DND-41 (cell line): ENCODE measurements at regions not wholly inside any gene's neighbourhood (a gene's known extent, or its start where the extent isn't known, plus 50 kb on each side); places are given as distances from the start of the nearest gene placed in this dataset.
"Not testable (repeated sequence)": the region's sequence is repeated elsewhere in the genome, so short reads cannot be mapped to it uniquely, and the experiment has no call there.

Source experiments
- ATAC-seq: fragments of 200-7000 bp; cut with Tn5 transposase; 3 replicates; pipeline ENCODE4 v1.9.1; 2021; ENCODE audit warnings: low read depth; ENCODE audit not compliant: insufficient read depth
- DNase-seq: peaks from one replicate; pipeline ENCODE4 v3.0.0-alpha.2; 2020
- H2AFZ ChIP-seq: 2 replicates; pipeline ENCODE4 v1.6.0; 2012; ENCODE audit warnings: low read depth, low read length
- H3K27ac ChIP-seq: 2 replicates; pipeline ENCODE4 v1.5.1; 2012; ENCODE audit warnings: low read length, inconsistent platforms
- H3K27me3 ChIP-seq: fragments of 200-600 bp; sonication (generic); 2 replicates; pipeline ENCODE4 v1.6.0; 2012; ENCODE audit warnings: low read length, mild to moderate bottlenecking, inconsistent platforms; ENCODE audit not compliant: insufficient read depth, poor library complexity
- H3K36me3 ChIP-seq: 2 replicates; pipeline ENCODE4 v1.5.1; 2012; ENCODE audit warnings: low read length, inconsistent platforms; ENCODE audit not compliant: insufficient read depth
- H3K4me1 ChIP-seq: 2 replicates; pipeline ENCODE4 v1.5.1; 2012; ENCODE audit warnings: mild to moderate bottlenecking, low read length; ENCODE audit not compliant: insufficient read depth
- H3K4me2 ChIP-seq: 2 replicates; pipeline ENCODE4 v1.6.0; 2012; ENCODE audit warnings: mild to moderate bottlenecking, moderate library complexity, low read length, inconsistent platforms; ENCODE audit not compliant: insufficient read depth
- H3K4me3 ChIP-seq, 2 experiments: fragments of 200-600 bp in 1 of 2; shearing (Covaris generic) in 1 of 2; 2 replicates each; pipeline ENCODE4 v1.5.1; 2012 to 2016; ENCODE audit warnings: inconsistent platforms in 2 of 2, low read length in 2 of 2, mild to moderate bottlenecking in 2 of 2, low read depth in 1 of 2, moderate library complexity in 1 of 2
- H3K79me2 ChIP-seq: 2 replicates; pipeline ENCODE4 v1.6.0; 2012; ENCODE audit warnings: low read length, inconsistent platforms; ENCODE audit not compliant: insufficient read depth
- H3K9ac ChIP-seq: 2 replicates; pipeline ENCODE4 v1.6.0; 2012; ENCODE audit warnings: low read depth, mild to moderate bottlenecking, inconsistent platforms, low read length, moderate library complexity
- H3K9me3 ChIP-seq: 2 replicates; pipeline ENCODE4 v1.5.1; 2012; ENCODE audit warnings: low read length, moderate library complexity, mild to moderate bottlenecking, inconsistent platforms; ENCODE audit not compliant: insufficient read depth, severe bottlenecking
- H4K20me1 ChIP-seq: 2 replicates; pipeline ENCODE4 v1.6.0; 2012; ENCODE audit warnings: low read length; ENCODE audit not compliant: insufficient read depth
- CTCF ChIP-seq: IDR thresholded peaks from 2 replicates; pipeline ENCODE4 v1.5.1; 2012; ENCODE audit warnings: borderline replicate concordance, low read length, moderate library complexity, mild to moderate bottlenecking; ENCODE audit not compliant: poor library complexity, severe bottlenecking; ENCODE audit errors: extremely low read depth
- EZH2 ChIP-seq: IDR thresholded peaks from 3 replicates; pipeline ENCODE4 v1.6.1; 2012; ENCODE audit warnings: borderline replicate concordance, low read depth, mild to moderate bottlenecking, moderate library complexity, low read length, inconsistent platforms; ENCODE audit not compliant: severe bottlenecking

GRCh38 chr12:47610686-47611252 lies 95.1 kb downstream of the RPAP3 start:
- TF ChIP-seq EZH2 (no peak), CTCF (no peak)
- no peaks in the 10 kb centered on the region for H3K79me2 ChIP-seq
- H3K9me3 ChIP-seq = peaks cover 18% of the 10 kb centered on the region

GRCh38 chr12:47609806-47610205 lies 96.0 kb downstream of the RPAP3 start:
- DNase-seq (no peak), ATAC-seq (no peak)
- Histone ChIP-seq H2AFZ (no peak overlapping the region), H3K36me3 (no peaks in the 10 kb centered on the region), H3K9me3 (peaks cover 22% of the 10 kb centered on the region), H3K4me2 (no peak overlapping the region), H3K27ac (no peak overlapping the region), H3K27me3 (no peaks in the 10 kb centered on the region), H3K4me1 (no peaks in the 10 kb centered on the region), H3K4me3 (no peak overlapping the region), H3K9ac (no peak overlapping the region), H3K79me2 (no peaks in the 10 kb centered on the region), H4K20me1 (no peaks in the 10 kb centered on the region)
- TF ChIP-seq CTCF (no peak), EZH2 (no peak)

More at GRCh38 chr12:47610686-47611252, 95.1 kb downstream of the RPAP3 start:
- H4K20me1 ChIP-seq = no peaks in the 10 kb centered on the region
- DNase-seq = no peak
- ATAC-seq = no peak
- H3K4me3 ChIP-seq = no peak overlapping the region
- no peak overlapping the region for H3K9ac ChIP-seq
- H3K4me2 ChIP-seq = no peak overlapping the region
- no peak overlapping the region for H3K27ac ChIP-seq
- H3K27me3 ChIP-seq = no peaks in the 10 kb centered on the region
- H3K36me3 ChIP-seq = no peaks in the 10 kb centered on the region
- H3K4me1 ChIP-seq = no peaks in the 10 kb centered on the region
- no peak overlapping the region for H2AFZ ChIP-seq

- not testable (repeated sequence) for H3K27ac ChIP-seq, H4K20me1 ChIP-seq, H3K9ac ChIP-seq, DNase-seq, H3K36me3 ChIP-seq, H3K79me2 ChIP-seq, H3K4me3 ChIP-seq, H3K4me2 ChIP-seq, H3K27me3 ChIP-seq, H2AFZ ChIP-seq, ATAC-seq, H3K4me1 ChIP-seq
- H3K9me3 ChIP-seq = peaks cover 22% of the 10 kb centered on the region
Observed at GRCh38 chr12:47608671-47609070, 97.2 kb downstream of the RPAP3 start.

GRCh38 chr12:47604221-47604873 lies 101.5 kb downstream of the RPAP3 start:
- H3K9ac ChIP-seq = no peak overlapping the region
- ATAC-seq (no peak), DNase-seq (no peak)
- H3K9me3 ChIP-seq = peaks cover 11% of the 10 kb centered on the region
- no peak overlapping the region for H3K27ac ChIP-seq
- no peaks in the 10 kb centered on the region for H3K4me1 ChIP-seq
- TF ChIP-seq EZH2 (no peak), CTCF (no peak)
- H3K36me3 ChIP-seq = no peaks in the 10 kb centered on the region
- H2AFZ ChIP-seq = no peak overlapping the region
- H3K27me3 ChIP-seq = no peaks in the 10 kb centered on the region
- no peaks in the 10 kb centered on the region for H3K79me2 ChIP-seq
- H4K20me1 ChIP-seq = no peaks in the 10 kb centered on the region
- no peak overlapping the region for H3K4me2 ChIP-seq
- H3K4me3 ChIP-seq = no peak overlapping the region
